ENCODE measurements at regions not wholly inside any gene's neighbourhood (a gene's known extent, or its start where the extent isn't known, plus 50 kb on each side); places are given as distances from the start of the nearest gene placed in this dataset.
"Not testable (repeated sequence)": the region's sequence is repeated elsewhere in the genome, so short reads cannot be mapped to it uniquely, and the experiment has no call there.

DNA sequence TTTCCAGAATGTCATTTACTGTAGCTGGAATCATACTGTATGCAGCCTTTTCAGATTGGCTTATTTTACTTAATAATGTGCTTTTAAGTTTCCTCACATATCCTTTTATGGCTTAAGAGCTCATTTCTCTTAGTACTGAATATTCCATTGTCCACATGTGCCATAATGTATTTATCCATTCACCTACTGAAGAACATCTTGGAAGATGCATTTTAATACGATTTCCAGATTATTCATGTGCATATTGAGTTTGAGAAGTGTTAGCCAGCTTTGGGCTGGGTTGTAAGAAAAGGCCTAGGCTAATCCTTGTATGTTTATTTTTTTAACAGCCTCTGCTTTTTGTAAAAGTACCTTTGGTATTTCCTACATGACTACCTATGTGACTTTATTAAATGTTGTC is 109.3 kb upstream of the MDFIC start:
- no peak for ATAC-seq

DNA sequence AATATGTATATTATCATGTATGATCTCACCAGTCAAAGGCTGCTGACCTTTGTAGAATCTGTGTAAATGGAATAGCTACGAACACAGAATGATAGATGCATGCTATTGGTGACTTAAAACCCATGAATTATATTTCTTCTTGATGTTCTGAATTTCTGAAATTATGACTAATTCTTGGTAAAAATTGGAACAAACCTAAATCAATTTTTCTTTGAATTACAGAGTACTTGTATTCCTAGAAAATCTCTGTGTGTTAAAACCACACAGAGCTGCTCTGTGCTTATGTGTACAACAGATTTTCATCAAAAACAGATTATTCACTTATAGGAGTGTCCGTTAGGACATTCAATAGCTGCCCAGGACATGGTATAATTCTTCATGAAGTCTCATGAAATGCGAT is 108.3 kb upstream of the MDFIC start:
- ATAC-seq, result peak; percentile 68 to 75

GRCh38 chr7:114817036-114817435 is 104.9 kb upstream of the MDFIC start:
- not testable (repeated sequence) for ATAC-seq

DNA sequence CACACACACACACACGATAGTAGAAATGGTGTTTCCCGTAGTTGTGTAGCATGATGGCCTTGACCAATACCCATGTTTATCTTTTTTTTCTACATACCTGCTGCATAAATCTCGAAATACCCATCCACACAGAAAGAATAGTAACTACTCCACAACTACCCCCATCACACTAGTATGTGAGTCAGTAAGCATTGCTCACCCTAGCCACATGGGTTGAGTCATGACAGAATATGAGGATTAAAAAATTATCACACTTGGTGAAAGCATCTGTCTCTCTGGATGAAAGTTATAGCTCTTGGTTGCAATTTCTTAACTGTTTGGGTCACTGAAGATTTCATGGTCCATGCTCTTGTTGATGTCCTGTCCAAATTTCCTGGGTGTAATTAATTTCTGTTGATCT is 103.4 kb upstream of the MDFIC start:
- peak; percentile 91 to 94 for ATAC-seq

DNA sequence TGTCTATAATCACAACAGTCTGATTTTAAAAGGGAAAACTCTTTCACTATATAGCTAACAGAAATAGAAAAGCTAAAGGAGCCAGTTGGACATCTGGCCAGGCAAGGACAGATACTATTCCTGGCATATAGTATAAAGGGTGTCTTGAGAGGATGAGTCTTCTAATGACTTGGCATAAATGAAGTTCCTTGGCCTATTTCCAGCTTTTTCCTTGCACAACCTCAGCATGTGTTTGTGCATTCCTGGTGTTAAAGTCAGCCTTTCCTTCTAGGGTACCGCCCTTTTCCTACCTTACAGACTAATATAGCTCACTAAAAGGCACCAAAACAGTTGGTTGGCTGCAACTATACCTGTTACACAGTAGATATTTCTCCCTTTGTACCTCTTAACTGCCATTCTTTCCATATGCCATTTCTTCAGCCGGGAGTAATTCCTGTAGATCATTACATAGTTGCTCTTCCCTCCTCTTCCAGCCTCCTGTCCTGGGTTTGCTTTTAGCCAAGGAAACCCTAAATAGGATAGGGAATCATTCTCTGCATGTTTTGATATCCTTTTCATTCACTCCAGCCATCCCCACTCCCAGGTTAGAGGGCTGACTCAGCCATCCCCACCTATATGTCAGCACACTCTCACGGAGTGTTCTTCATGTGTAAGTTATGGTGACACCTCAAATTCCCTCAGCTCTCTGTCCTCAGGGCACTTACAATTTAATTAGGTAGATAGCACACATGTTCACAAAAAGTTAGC is 102.1 kb upstream of the MDFIC start:
- ATAC-seq, result no peak

- ATAC-seq, result no peak
Measured at GRCh38 chr7:114821030-114821900, 100.6 kb upstream of the MDFIC start.

GRCh38 chr7:114822131-114822530 is 99.8 kb upstream of the MDFIC start:
- ATAC-seq, result no peak

- no peak for ATAC-seq
Measured at GRCh38 chr7:114822844-114823243, 99.0 kb upstream of the MDFIC start.

- no peak for ATAC-seq
Measured at GRCh38 chr7:114823290-114823689, 98.6 kb upstream of the MDFIC start.

DNA sequence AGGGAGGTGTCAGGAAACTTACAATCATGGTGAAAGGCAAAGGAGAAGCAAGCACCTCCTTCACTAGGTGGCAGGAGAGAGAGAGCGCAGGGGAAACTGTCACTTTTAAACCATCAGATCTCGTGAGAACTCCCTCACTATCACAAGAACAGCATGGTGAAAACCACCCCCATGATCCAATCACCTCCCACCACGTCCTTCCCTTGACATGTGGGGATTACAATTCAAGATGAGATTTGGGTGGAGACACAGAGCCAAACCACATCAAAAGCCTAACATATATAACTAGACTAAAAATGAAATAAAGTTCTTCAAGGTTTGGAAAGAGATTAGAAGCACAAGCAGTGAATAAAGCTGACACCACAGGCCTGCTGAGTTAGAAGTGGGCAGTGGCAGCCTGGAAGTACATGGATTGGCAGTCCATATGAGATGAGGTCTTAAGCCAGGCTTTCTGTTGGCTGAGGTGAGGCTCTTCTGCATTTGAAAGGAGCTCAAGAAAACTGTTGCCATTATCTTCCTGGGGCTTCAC is 96.4 kb upstream of the MDFIC start:
- peak; percentile 78 to 81 for ATAC-seq

- ATAC-seq, result no peak
Measured at GRCh38 chr7:114830952-114831351, 90.9 kb upstream of the MDFIC start.

- ATAC-seq, result peak; percentile 83 to 92
Measured at GRCh38 chr7:114832906-114833595, 88.8 kb upstream of the MDFIC start.

- no peak for ATAC-seq
Measured at GRCh38 chr7:114835303-114835702, 86.6 kb upstream of the MDFIC start.

- ATAC-seq, result no peak
Measured at GRCh38 chr7:114835861-114836260, 86.0 kb upstream of the MDFIC start.

GRCh38 chr7:114842551-114843065 is 79.3 kb upstream of the MDFIC start:
- ATAC-seq, result no peak

DNA sequence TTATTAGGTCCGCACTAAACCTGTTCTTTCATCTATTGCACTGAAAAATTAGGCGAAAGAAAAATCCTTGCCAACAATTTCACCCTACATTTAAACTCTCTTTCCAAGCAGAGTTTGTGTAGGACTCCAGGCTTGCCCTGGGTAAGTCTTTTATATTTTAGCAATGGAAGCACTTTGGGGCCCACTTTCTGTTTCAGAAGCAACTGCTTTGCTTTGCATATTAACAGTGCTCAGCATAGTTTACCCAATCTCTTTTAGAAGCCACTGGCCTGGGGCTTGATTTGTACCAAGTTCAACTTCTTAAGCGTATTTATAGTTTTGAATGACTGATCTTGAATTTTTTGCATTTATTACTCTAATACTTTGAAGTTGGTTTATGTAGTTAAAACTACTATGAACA is 78.8 kb upstream of the MDFIC start:
- no peak for ATAC-seq

DNA sequence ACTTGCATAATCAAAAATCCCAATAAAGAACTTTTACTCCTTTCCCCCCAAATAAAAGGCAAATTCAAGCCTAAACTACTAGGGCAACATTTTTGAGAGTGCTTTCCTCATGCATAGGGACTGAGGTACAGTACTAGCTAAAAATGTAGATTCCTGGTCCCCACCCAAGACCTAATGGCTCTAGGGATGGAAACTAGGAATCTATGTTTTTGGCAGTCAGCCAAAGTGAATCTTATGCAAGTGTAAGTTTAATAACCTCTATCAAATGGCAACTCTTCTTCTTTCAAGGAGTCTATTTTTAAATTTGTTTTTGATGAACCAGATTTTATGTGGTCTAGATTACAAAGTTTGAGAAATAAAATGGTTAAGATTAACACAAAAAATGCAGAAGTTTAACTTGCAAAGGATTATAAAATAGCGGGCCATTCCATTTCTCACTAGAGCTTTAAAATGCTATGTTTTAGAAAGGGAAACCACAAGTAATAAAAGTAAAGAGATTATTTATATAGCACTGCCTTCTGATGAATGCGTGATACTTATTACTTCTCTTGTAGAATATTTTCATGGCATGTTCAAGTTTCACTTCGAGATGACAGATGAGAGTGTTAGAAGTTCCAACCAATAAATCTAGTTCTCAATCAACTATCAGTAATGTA is 70.4 kb upstream of the MDFIC start:
- no peak for ATAC-seq

- no peak for ATAC-seq
Measured at GRCh38 chr7:114852293-114852692, 69.6 kb upstream of the MDFIC start.

DNA sequence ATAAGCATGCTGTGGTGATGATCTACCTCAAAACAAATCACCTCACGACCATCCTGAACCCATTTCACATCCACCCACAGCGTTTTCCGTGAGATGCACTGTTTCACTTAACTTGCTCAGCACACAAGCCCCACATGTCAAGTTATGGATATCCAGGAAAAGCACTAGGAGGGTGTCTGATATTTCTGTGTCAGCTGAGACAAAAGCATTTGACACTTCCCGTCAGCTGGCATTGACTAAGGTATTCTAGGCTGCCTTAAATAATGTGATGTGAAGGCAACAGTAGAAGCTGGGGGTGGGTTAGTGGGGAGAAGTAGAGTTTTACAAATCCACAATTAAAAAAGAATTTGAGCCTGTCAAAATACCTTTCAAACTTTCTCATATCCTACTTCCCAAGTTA is 68.7 kb upstream of the MDFIC start:
- ATAC-seq, result no peak

GRCh38 chr7:114854369-114854768 is 67.5 kb upstream of the MDFIC start:
- ATAC-seq, result no peak

DNA sequence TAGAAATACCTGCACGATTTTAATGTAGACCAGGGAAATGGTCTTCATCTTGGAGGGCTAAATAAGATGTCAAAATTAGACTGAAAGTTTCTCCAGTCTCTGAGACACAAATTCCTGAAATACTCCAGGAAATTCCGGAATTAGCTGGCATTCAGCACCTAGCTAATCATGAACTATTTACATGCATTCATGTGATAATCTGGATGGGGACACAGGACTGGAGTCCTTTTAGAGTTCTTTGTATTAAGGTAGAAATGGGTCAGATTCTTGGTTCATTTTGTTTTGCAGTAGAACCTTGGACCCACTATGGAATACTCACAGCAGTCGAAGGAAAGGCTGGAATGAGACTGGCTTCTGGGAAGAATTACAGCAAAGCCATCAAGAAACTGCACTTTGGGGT is 65.3 kb upstream of the MDFIC start:
- no peak for ATAC-seq

DNA sequence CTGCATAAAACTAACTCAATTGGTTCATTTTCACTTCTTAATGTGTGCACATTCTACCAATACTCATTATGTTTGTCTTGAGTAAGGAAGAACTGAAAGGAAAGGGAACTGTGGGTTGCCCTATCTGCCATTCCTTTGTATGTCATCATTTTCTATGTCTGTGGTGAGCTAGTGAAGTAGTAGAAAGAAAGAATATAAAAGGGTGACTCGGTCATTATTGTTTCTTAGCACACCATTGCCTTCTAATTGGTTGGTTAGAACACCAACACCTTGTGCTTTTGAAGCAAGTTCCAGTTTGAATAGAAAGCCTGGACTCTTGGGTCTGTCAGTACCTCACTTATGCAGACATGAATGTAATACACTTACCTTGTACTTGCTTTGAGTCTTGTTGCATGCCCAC is 64.3 kb upstream of the MDFIC start:
- no peak for ATAC-seq

All from activated CD4-positive, CD25-positive, alpha-beta regulatory T cell treated with anti-CD3 and anti-CD28 coated beads, Interleukin-2, amount 50 U/mL, for 24 hours (primary cell).